ENCODE measurements at regions not wholly inside any gene's neighbourhood (a gene's known extent, or its start where the extent isn't known, plus 50 kb on each side); places are given as distances from the start of the nearest gene placed in this dataset.

GRCh38 chr9:15086156-15086763, 176.0 kb upstream of the FREM1 start:
- Histone ChIP-seq H3K4me1 (ENCODE audit: low read length) (no peaks in the 10 kb centered on the region), H2AFZ (ENCODE audit: low read length) (no peak overlapping the region), H4K20me1 (ENCODE audit: insufficient read depth, low read depth, low read length) (no peaks in the 10 kb centered on the region), H3K9me2 (replicated peaks; ENCODE audit: insufficient read depth, low read length) (no peaks in the 10 kb centered on the region), H3K27me3 (ENCODE audit: low read length) (no peaks in the 10 kb centered on the region), H3K36me3 (ENCODE audit: insufficient read depth, low read length) (no peaks in the 10 kb centered on the region), H3K9ac (ENCODE audit: low read length) (no peak overlapping the region), H3K9me3 (ENCODE audit: low read length) (no peaks in the 10 kb centered on the region), H3K4me2 (ENCODE audit: low read depth, low read length, poor library complexity, severe bottlenecking) (no peak overlapping the region), H3K79me2 (ENCODE audit: low read length) (no peaks in the 10 kb centered on the region), H3K4me3 (ENCODE audit: low read length) (no peak overlapping the region), H3K27ac (ENCODE audit: low read length) (no peak overlapping the region)
- DNase-seq = no peak

GRCh38 chr9:15081021-15081753, 171.0 kb upstream of the FREM1 start:
- no peak overlapping the region for H3K9ac ChIP-seq (ENCODE audit: low read length)
- DNase-seq = no peak
- H3K4me1 ChIP-seq (ENCODE audit: low read length) = no peaks in the 10 kb centered on the region

GRCh38 chr9:15080401-15080800, 170.2 kb upstream of the FREM1 start:
- Histone ChIP-seq H3K79me2 (ENCODE audit: low read length) (no peaks in the 10 kb centered on the region), H3K9ac (ENCODE audit: low read length) (no peak overlapping the region), H3K9me3 (ENCODE audit: low read length) (no peaks in the 10 kb centered on the region), H3K9me2 (replicated peaks; ENCODE audit: insufficient read depth, low read length) (no peaks in the 10 kb centered on the region), H2AFZ (ENCODE audit: low read length) (no peak overlapping the region), H3K4me3 (ENCODE audit: low read length) (no peak overlapping the region), H3K4me1 (ENCODE audit: low read length) (no peaks in the 10 kb centered on the region), H3K27ac (ENCODE audit: low read length) (no peak overlapping the region), H3K36me3 (ENCODE audit: insufficient read depth, low read length) (no peaks in the 10 kb centered on the region), H3K4me2 (ENCODE audit: low read depth, low read length, poor library complexity, severe bottlenecking) (no peak overlapping the region), H4K20me1 (ENCODE audit: insufficient read depth, low read depth, low read length) (no peaks in the 10 kb centered on the region), H3K27me3 (ENCODE audit: low read length) (no peaks in the 10 kb centered on the region)
- no peak for DNase-seq

More at GRCh38 chr9:15081021-15081753, 171.0 kb upstream of the FREM1 start:
- H3K36me3 ChIP-seq (ENCODE audit: insufficient read depth, low read length) = no peaks in the 10 kb centered on the region
- no peaks in the 10 kb centered on the region for H4K20me1 ChIP-seq (ENCODE audit: insufficient read depth, low read depth, low read length)
- no peak overlapping the region for H3K4me3 ChIP-seq (ENCODE audit: low read length)
- no peak overlapping the region for H3K27ac ChIP-seq (ENCODE audit: low read length)
- no peaks in the 10 kb centered on the region for H3K9me2 ChIP-seq (replicated peaks; ENCODE audit: insufficient read depth, low read length)
- no peaks in the 10 kb centered on the region for H3K79me2 ChIP-seq (ENCODE audit: low read length)
- H2AFZ ChIP-seq (ENCODE audit: low read length) = no peak overlapping the region
- H3K9me3 ChIP-seq (ENCODE audit: low read length) = no peaks in the 10 kb centered on the region
- H3K4me2 ChIP-seq (ENCODE audit: low read depth, low read length, poor library complexity, severe bottlenecking) = no peak overlapping the region
- no peaks in the 10 kb centered on the region for H3K27me3 ChIP-seq (ENCODE audit: low read length)

- Histone ChIP-seq H2AFZ (ENCODE audit: low read length) (no peak overlapping the region), H3K4me2 (ENCODE audit: low read depth, low read length, poor library complexity, severe bottlenecking) (no peak overlapping the region), H3K27me3 (ENCODE audit: low read length) (no peaks in the 10 kb centered on the region), H3K4me3 (ENCODE audit: low read length) (no peak overlapping the region), H3K9ac (ENCODE audit: low read length) (no peak overlapping the region), H3K36me3 (ENCODE audit: insufficient read depth, low read length) (no peaks in the 10 kb centered on the region), H3K27ac (ENCODE audit: low read length) (no peak overlapping the region), H3K4me1 (ENCODE audit: low read length) (no peaks in the 10 kb centered on the region), H3K9me2 (replicated peaks; ENCODE audit: insufficient read depth, low read length) (no peaks in the 10 kb centered on the region), H3K9me3 (ENCODE audit: low read length) (no peaks in the 10 kb centered on the region), H3K79me2 (ENCODE audit: low read length) (no peaks in the 10 kb centered on the region), H4K20me1 (ENCODE audit: insufficient read depth, low read depth, low read length) (no peaks in the 10 kb centered on the region)
- no peak for DNase-seq
Observed at GRCh38 chr9:15079989-15080388, 169.8 kb upstream of the FREM1 start.

- no peaks in the 10 kb centered on the region for H3K9me3 ChIP-seq (ENCODE audit: low read length)
- DNase-seq = no peak
- no peak overlapping the region for H3K4me2 ChIP-seq (ENCODE audit: low read depth, low read length, poor library complexity, severe bottlenecking)
- no peaks in the 10 kb centered on the region for H3K27me3 ChIP-seq (ENCODE audit: low read length)
- no peak overlapping the region for H3K9ac ChIP-seq (ENCODE audit: low read length)
- H3K36me3 ChIP-seq (ENCODE audit: insufficient read depth, low read length) = no peaks in the 10 kb centered on the region
- no peaks in the 10 kb centered on the region for H3K79me2 ChIP-seq (ENCODE audit: low read length)
- H3K27ac ChIP-seq (ENCODE audit: low read length) = no peak overlapping the region
- H4K20me1 ChIP-seq (ENCODE audit: insufficient read depth, low read depth, low read length) = no peaks in the 10 kb centered on the region
- H3K4me1 ChIP-seq (ENCODE audit: low read length) = no peaks in the 10 kb centered on the region
- no peak overlapping the region for H2AFZ ChIP-seq (ENCODE audit: low read length)
- no peaks in the 10 kb centered on the region for H3K9me2 ChIP-seq (replicated peaks; ENCODE audit: insufficient read depth, low read length)
- H3K4me3 ChIP-seq (ENCODE audit: low read length) = no peak overlapping the region
Observed at GRCh38 chr9:15077946-15078729, 167.9 kb upstream of the FREM1 start.

GRCh38 chr9:15073620-15074019, 163.4 kb upstream of the FREM1 start:
- H3K79me2 ChIP-seq (ENCODE audit: low read length) = no peaks in the 10 kb centered on the region
- H3K4me1 ChIP-seq (ENCODE audit: low read length) = no peaks in the 10 kb centered on the region
- H3K4me2 ChIP-seq (ENCODE audit: low read depth, low read length, poor library complexity, severe bottlenecking) = no peak overlapping the region
- DNase-seq = no peak
- H3K27ac ChIP-seq (ENCODE audit: low read length) = no peak overlapping the region
- no peak overlapping the region for H3K4me3 ChIP-seq (ENCODE audit: low read length)
- H4K20me1 ChIP-seq (ENCODE audit: insufficient read depth, low read depth, low read length) = no peaks in the 10 kb centered on the region
- H3K9ac ChIP-seq (ENCODE audit: low read length) = no peak overlapping the region
- no peak overlapping the region for H2AFZ ChIP-seq (ENCODE audit: low read length)
- no peaks in the 10 kb centered on the region for H3K9me2 ChIP-seq (replicated peaks; ENCODE audit: insufficient read depth, low read length)
- H3K36me3 ChIP-seq (ENCODE audit: insufficient read depth, low read length) = no peaks in the 10 kb centered on the region
- H3K27me3 ChIP-seq (ENCODE audit: low read length) = no peaks in the 10 kb centered on the region
- no peaks in the 10 kb centered on the region for H3K9me3 ChIP-seq (ENCODE audit: low read length)

GRCh38 chr9:15070716-15071115, 160.5 kb upstream of the FREM1 start:
- H3K27ac ChIP-seq (ENCODE audit: low read length) = no peak overlapping the region
- no peaks in the 10 kb centered on the region for H3K79me2 ChIP-seq (ENCODE audit: low read length)
- H3K27me3 ChIP-seq (ENCODE audit: low read length) = no peaks in the 10 kb centered on the region
- peaks cover 3% of the 10 kb centered on the region; the same call in 1 of the 2 replicates for H3K4me1 ChIP-seq (ENCODE audit: low read length)
- no peaks in the 10 kb centered on the region for H4K20me1 ChIP-seq (ENCODE audit: insufficient read depth, low read depth, low read length)
- no peak for DNase-seq
- no peaks in the 10 kb centered on the region for H3K9me3 ChIP-seq (ENCODE audit: low read length)
- no peaks in the 10 kb centered on the region for H3K9me2 ChIP-seq (replicated peaks; ENCODE audit: insufficient read depth, low read length)
- no peak overlapping the region for H2AFZ ChIP-seq (ENCODE audit: low read length)
- H3K36me3 ChIP-seq (ENCODE audit: insufficient read depth, low read length) = no peaks in the 10 kb centered on the region
- H3K4me3 ChIP-seq (ENCODE audit: low read length) = no peak overlapping the region
- H3K9ac ChIP-seq (ENCODE audit: low read length) = no peak overlapping the region
- H3K4me2 ChIP-seq (ENCODE audit: low read depth, low read length, poor library complexity, severe bottlenecking) = no peak overlapping the region

- H2AFZ ChIP-seq (ENCODE audit: low read length) = no peak overlapping the region
- H3K27me3 ChIP-seq (ENCODE audit: low read length) = no peaks in the 10 kb centered on the region
- no peak overlapping the region for H3K4me3 ChIP-seq (ENCODE audit: low read length)
- H3K9ac ChIP-seq (ENCODE audit: low read length) = no peak overlapping the region
- H3K79me2 ChIP-seq (ENCODE audit: low read length) = no peaks in the 10 kb centered on the region
- H3K27ac ChIP-seq (ENCODE audit: low read length) = no peak overlapping the region
- DNase-seq = no peak
- H3K4me1 ChIP-seq (ENCODE audit: low read length) = peaks cover 3% of the 10 kb centered on the region; the same call in 1 of the 2 replicates
- no peaks in the 10 kb centered on the region for H3K9me3 ChIP-seq (ENCODE audit: low read length)
- H3K4me2 ChIP-seq (ENCODE audit: low read depth, low read length, poor library complexity, severe bottlenecking) = no peak overlapping the region
- no peaks in the 10 kb centered on the region for H4K20me1 ChIP-seq (ENCODE audit: insufficient read depth, low read depth, low read length)
- H3K9me2 ChIP-seq (replicated peaks; ENCODE audit: insufficient read depth, low read length) = no peaks in the 10 kb centered on the region
- no peaks in the 10 kb centered on the region for H3K36me3 ChIP-seq (ENCODE audit: insufficient read depth, low read length)
Observed at GRCh38 chr9:15069106-15069505, 158.9 kb upstream of the FREM1 start.

All from Karpas-422 (cell line).